HG02973 (cell line): ENCODE measurements at regions not wholly inside any gene's neighbourhood (a gene's known extent, or its start where the extent isn't known, plus 50 kb on each side); places are given as distances from the start of the nearest gene placed in this dataset.
"Not testable (repeated sequence)": the region's sequence is repeated elsewhere in the genome, so short reads cannot be mapped to it uniquely, and the experiment has no call there.

ENCODE experiments used
- ATAC-seq: cut with Tn5 transposase; IDR thresholded peaks from one replicate; pipeline ENCODE4 v1.9.1; 2021; ENCODE audit warnings: moderate library complexity; ENCODE audit not compliant: unreplicated experiment

DNA sequence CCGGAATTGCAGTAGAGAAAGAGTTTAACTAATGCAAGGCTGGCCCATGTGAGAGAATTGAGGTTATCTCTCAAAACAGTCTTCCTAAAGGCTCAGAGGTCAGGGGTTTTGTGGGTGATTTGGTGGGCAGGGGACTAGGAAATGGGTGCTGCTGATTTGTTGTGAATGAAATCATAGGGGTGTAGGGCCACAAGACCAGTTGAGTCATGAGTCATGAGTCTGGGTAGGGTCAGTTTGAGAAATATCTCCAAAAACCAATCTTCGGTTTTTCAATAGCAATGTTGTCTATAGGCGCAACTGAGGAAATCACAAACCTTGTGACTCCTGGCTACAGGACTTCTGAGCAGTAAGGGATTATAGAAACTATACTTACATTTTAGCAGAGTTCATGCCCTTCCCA, 460.0 kb upstream of the NRP1 start:
- no peak for ATAC-seq

DNA sequence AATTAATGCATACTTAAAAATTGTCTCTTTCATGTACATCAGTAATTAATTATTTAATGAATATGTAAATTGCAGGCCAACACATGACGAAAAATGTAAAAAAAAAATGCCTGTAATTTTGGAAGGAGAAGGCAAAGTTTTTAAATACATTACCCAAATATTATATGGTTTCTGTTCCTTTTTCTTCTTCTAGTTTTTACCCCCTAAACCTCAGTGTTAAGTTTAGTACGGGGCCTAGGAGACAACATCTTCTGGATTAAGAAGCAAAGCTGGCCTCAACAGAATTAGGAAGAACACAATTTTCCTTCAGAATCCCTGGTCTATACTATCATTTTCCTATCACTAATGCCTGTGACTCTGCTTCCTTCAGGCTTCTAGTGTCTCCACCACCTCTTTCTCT, 459.3 kb upstream of the NRP1 start:
- no peak for ATAC-seq

GRCh38 chr10:33791272-33791660, 456.8 kb upstream of the NRP1 start:
- ATAC-seq: no peak

GRCh38 chr10:33790521-33791271, 456.2 kb upstream of the NRP1 start:
- ATAC-seq: no peak

DNA sequence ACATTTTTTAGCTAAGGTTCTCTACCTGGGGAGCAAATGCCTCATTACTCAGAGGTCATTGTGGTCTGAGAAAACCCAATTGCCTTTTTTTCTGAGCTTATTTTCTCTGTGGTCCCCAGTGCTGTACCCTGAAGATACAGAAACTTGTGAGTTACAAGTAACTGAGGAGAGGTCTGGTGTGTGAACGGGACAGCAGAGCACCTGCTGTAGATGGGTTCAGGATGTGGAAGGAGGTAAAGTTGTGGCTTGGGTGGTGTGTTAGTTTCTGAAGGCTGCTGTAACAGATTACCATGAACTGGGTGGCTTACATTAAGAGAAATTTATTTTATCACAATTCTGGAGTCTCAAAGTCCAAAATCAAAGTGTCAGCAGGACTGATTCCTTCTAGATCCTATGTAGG, 449.1 kb upstream of the NRP1 start:
- ATAC-seq: no peak

- ATAC-seq: no peak
These were observed 448.6 kb upstream of the NRP1 start for GRCh38 chr10:33783078-33783477.

GRCh38 chr10:33781606-33782395, 447.3 kb upstream of the NRP1 start:
- no peak for ATAC-seq

DNA sequence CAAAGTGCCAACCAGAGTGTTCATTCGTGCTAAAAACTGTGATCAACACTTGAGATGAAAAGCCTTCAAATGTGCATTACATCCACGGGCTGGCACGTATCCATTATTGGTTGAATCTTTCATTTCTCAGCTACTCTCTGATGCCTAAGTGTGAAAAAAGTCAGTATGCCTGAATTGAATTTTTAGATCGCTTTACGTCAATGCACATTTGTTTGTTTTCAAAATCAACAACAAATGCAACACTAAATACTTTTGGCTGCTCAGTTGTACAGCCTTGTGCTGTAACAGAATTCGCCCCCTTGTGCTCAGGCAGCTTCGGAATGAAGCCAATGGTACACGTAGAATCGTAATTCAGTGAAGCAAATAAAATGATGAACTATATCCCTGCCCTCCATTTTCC, 446.5 kb upstream of the NRP1 start:
- ATAC-seq: no peak

GRCh38 chr10:33777223-33777622, 442.8 kb upstream of the NRP1 start:
- ATAC-seq: no peak

DNA sequence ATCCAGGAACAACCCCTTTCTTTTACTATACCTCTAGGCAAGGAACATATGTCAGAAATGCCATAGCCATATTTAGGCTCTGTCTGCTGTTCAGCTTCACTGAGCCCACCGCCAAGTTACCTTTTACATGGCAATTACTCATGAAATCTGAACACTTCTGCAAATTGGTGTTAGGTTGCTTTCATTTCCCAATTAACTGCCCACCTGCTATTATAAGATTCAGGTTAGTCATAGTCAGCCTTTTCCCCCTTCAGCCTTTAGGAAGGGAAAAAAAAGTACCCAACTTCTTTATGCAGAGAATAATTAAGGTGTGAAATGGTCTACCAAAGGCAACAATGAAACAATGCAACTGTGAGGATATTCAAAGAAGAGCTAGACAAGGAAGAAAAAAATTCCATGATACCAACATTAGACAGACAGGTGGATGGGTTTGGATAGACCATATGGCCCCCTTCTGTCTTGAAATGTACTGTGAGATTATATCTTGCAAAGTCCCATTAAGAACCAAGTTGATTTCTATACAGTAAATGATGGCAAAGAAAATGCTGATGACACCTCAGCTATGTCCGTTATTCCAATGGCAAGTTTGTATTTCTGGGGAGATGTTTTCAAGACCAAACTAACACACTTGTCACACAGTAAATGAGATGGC, 442.1 kb upstream of the NRP1 start:
- ATAC-seq: no peak

- no peak for ATAC-seq
These were observed 440.4 kb upstream of the NRP1 start for GRCh38 chr10:33774857-33775256.

GRCh38 chr10:33773886-33774480, 439.5 kb upstream of the NRP1 start:
- ATAC-seq: no peak

- no peak for ATAC-seq
These were observed 438.7 kb upstream of the NRP1 start for GRCh38 chr10:33773253-33773573.

- no peak for ATAC-seq
These were observed 438.1 kb upstream of the NRP1 start for GRCh38 chr10:33772370-33773252.

GRCh38 chr10:33771856-33772255, 437.4 kb upstream of the NRP1 start:
- not testable (repeated sequence) for ATAC-seq

GRCh38 chr10:33764694-33765185, 430.3 kb upstream of the NRP1 start:
- no peak for ATAC-seq

DNA sequence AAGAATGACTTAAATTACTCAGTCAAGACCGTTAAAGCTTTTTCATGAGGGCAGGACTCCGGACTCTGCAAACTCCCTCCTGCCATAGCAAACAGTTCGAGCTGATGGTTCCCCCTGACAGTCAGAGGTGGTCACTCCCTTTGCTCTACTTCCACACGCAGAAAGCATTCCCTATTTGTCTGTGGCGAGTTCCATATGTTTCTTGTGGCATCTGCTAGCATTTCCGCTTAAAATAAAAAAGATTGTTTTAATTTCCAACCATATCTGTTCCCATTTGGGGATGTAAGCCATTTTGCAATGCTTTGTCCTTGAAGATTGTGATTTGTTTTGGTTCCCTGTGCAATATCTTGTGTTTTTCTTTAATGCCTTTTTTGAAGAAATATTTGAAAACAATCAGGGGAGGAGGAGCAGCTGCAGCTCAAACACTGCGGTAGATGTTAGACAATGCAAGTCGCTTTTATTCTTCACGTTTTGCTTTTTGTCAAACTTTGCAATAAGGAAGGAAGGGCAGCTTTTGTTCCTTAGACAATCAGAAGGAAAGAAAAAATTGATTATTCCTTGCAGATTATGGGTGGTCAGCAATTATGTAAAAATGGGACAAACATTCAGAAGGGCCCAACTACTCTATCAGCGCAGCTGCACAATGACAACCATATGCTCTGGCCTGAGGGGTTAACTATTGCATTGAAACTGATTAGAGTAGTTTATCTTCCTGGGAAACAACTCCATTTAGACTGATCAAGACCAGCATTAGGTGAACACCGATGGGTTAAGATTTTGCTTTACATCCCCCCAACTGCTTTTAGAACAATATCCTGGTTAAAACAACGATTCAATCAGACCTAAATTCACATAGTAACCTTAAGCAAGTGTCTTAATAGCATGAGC, 425.8 kb upstream of the NRP1 start:
- ATAC-seq: no peak

DNA sequence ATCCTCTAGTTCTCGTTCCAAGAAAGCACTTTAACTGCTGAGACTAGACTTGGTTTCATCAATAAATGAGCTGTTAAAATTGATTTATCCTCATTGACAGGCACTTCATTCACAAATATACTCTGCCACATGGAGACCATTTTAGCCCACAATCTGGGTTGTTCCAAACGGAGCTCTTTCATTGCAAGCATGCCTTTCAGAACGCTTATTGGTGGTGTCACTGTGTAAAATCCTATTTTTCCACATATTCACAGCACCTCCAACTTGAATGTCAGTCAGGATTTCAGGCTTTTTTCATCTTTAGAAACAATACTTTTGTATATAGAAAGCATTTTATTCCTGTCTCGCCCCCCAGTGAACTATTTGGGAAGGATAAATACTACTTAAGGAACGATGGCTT, 424.7 kb upstream of the NRP1 start:
- ATAC-seq: no peak

DNA sequence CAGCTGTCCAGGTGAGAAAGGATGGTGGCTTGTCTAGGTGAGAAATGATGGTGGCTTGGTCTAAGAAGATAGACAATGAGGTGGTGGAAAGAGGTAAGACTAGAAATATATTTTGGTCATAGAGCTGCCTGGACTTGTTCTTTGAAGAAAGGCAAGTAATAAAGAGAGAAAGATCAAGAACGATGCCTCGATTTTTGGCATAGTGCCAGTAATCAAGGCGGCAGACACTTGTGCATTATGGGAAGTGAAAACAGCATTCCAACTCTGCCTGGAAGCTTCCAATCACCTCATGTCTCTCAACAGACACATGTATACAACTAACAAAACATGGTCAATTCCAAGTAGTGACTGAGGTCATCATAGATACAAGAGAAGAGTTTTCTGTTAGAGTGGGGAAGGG, 423.8 kb upstream of the NRP1 start:
- no peak for ATAC-seq

- ATAC-seq: no peak
These were observed 419.6 kb upstream of the NRP1 start for GRCh38 chr10:33754052-33754451.
